GM12878 (cell line): ENCODE measurements at regions not wholly inside any gene's neighbourhood (a gene's known extent, or its start where the extent isn't known, plus 50 kb on each side); places are given as distances from the start of the nearest gene placed in this dataset.
"Not testable (repeated sequence)": the region's sequence is repeated elsewhere in the genome, so short reads cannot be mapped to it uniquely, and the experiment has no call there.

Experiments used
- ATAC-seq: fragments of 200-7000 bp; cut with Tn5 transposase; 3 replicates; pipeline ENCODE4 v1.9.1; 2020; ENCODE audit warnings: mild to moderate bottlenecking, moderate library complexity
- BruUV-seq: library from RNA; stranded (reverse); fragments of 400-500 nt; replicated peaks from 2 replicates; lab custom pipeline; 2021; lab: Mats Ljungman, UMichigan
- CTCF ChIA-PET: fragments of 300-600 bp; sonication (Branson Sonifier 250); formaldehyde crosslinking; extraction: SDS; loops from one replicate; lab custom pipeline; 2021; ENCODE audit warnings: inconsistent platforms; lab: Yijun Ruan, JAX
- POLR2A ChIA-PET: fragments of 350-600 bp; formaldehyde crosslinking; extraction: SDS; loops from one replicate; lab custom pipeline; 2021; ENCODE audit warnings: inconsistent platforms; lab: Charles Lee
- RAD21 ChIA-PET: fragments of 300-600 bp; sonication (Branson Sonifier 250); formaldehyde crosslinking; loops from one replicate; lab custom pipeline; 2023; ENCODE audit warnings: antibody characterized with exemption; ENCODE audit not compliant: unreplicated experiment; lab: Charles Lee
- SMC1A ChIA-PET: fragments of 300-600 bp; sonication (Branson Sonifier 250); formaldehyde crosslinking; loops from one replicate; lab custom pipeline; 2023; ENCODE audit not compliant: unreplicated experiment, uncharacterized antibody; lab: Charles Lee
- DNase-seq: peaks from one replicate; pipeline ENCODE4 v3.0.0-alpha.2; 2011; ENCODE audit warnings: low read depth, low spot score
- FAIRE-seq: peaks from 3 replicates; lab custom pipeline; 2011; peaks lifted over from hg19 to GRCh38; lab: Jason Lieb, UNC
- H2AFZ ChIP-seq: 2 replicates; pipeline ENCODE4 v1.6.0; 2011; ENCODE audit warnings: low read depth, low read length, control low read depth; ENCODE audit not compliant: control insufficient read depth
- H3K27ac ChIP-seq: 2 replicates; pipeline ENCODE4 v1.5.1; 2011; ENCODE audit warnings: control low read depth; ENCODE audit not compliant: control insufficient read depth, insufficient read depth
- H3K27me3 ChIP-seq, 2 experiments: replicated peaks in 1 of 2; 2 replicates each; pipeline versions ENCODE4 v1.6.0 to v1.6.1; 2011; ENCODE audit warnings: low read length in 1 of 2; ENCODE audit not compliant: control insufficient read depth in 2 of 2, insufficient read depth in 2 of 2
- H3K36me3 ChIP-seq, 2 experiments: 2 replicates each; pipeline ENCODE4 v1.5.1; 2011; ENCODE audit warnings: low read length in 1 of 2; ENCODE audit not compliant: control insufficient read depth in 2 of 2, insufficient read depth in 2 of 2
- H3K4me1 ChIP-seq: 2 replicates; pipeline ENCODE4 v1.6.1; 2011; ENCODE audit warnings: mild to moderate bottlenecking, low read length, moderate library complexity, mixed read lengths; ENCODE audit not compliant: control insufficient read depth, insufficient read depth
- H3K4me2 ChIP-seq: 2 replicates; pipeline ENCODE4 v1.6.0; 2011; ENCODE audit warnings: control low read depth; ENCODE audit not compliant: control insufficient read depth, insufficient read depth
- H3K4me3 ChIP-seq: fragments of 200-600 bp; sonication (generic); 2 replicates; pipeline ENCODE4 v1.5.1; 2016
- H3K79me2 ChIP-seq: 2 replicates; pipeline ENCODE4 v1.6.0; 2011; ENCODE audit warnings: low read length; ENCODE audit not compliant: control insufficient read depth, insufficient read depth
- H3K9ac ChIP-seq: 2 replicates; pipeline ENCODE4 v1.8.0; 2011; ENCODE audit warnings: low read length, control low read depth, mixed read lengths; ENCODE audit not compliant: control insufficient read depth, insufficient read depth
- H3K9me3 ChIP-seq: replicated peaks from 3 replicates; pipeline ENCODE4 v1.5.1; 2011; ENCODE audit warnings: mild to moderate bottlenecking, low read length; ENCODE audit not compliant: control insufficient read depth, insufficient read depth
- H4K20me1 ChIP-seq: 2 replicates; pipeline ENCODE4 v1.6.0; 2011; ENCODE audit not compliant: control insufficient read depth, insufficient read depth
- CHD1 ChIP-seq: IDR thresholded peaks from 2 replicates; pipeline ENCODE4 v1.6.1; 2012; ENCODE audit warnings: low read depth, low read length, improper control_type of control experiment
- EZH2 ChIP-seq: IDR thresholded peaks from 2 replicates; pipeline ENCODE4 v1.6.1; 2012; ENCODE audit warnings: low read depth, mild to moderate bottlenecking, control low read depth, inconsistent platforms, low read length, borderline replicate concordance; ENCODE audit not compliant: control insufficient read depth
- FOS ChIP-seq: IDR thresholded peaks from 3 replicates; pipeline ENCODE4 v1.6.1; 2011; ENCODE audit warnings: borderline replicate concordance; ENCODE audit not compliant: insufficient read length; ENCODE audit errors: extremely low read depth
- FOXM1 ChIP-seq: IDR thresholded peaks from 2 replicates; pipeline ENCODE4 v1.6.1; 2012; ENCODE audit warnings: low read depth, mild to moderate bottlenecking, inconsistent platforms, low read length, moderate library complexity
- HDAC2 ChIP-seq: fragments of 200-600 bp; sonication (generic); IDR thresholded peaks from 2 replicates; pipeline ENCODE4 v1.6.1; 2017
- JUNB ChIP-seq: IDR thresholded peaks from 2 replicates; pipeline ENCODE4 v1.6.1; 2016; ENCODE audit warnings: antibody characterized with exemption, mild to moderate bottlenecking
- NFYB ChIP-seq: IDR thresholded peaks from 2 replicates; pipeline ENCODE4 v1.6.1; 2011; ENCODE audit warnings: low read depth, mild to moderate bottlenecking, low read length, improper control_type of control experiment, moderate library complexity; ENCODE audit not compliant: insufficient read depth
- SMAD5 ChIP-seq: IDR thresholded peaks from 2 replicates; pipeline ENCODE4 v1.6.1; 2016; ENCODE audit warnings: antibody characterized with exemption, low read depth
- SREBF1 ChIP-seq: IDR thresholded peaks from 2 replicates; pipeline ENCODE4 v1.6.1; 2012; ENCODE audit warnings: mild to moderate bottlenecking, low read length
- SUPT20H ChIP-seq: IDR thresholded peaks from 2 replicates; pipeline ENCODE4 v1.6.1; 2011; ENCODE audit warnings: low read depth, mild to moderate bottlenecking, low read length, moderate library complexity, borderline replicate concordance; ENCODE audit not compliant: control insufficient read depth
- TAF1 ChIP-seq: IDR thresholded peaks from 2 replicates; pipeline ENCODE4 v1.6.1; 2011; ENCODE audit warnings: mild to moderate bottlenecking, low read depth, low read length, borderline replicate concordance
- TBL1XR1 ChIP-seq: IDR thresholded peaks from 2 replicates; pipeline ENCODE4 v1.6.1; 2012; ENCODE audit warnings: low read depth, low read length, improper control_type of control experiment
- TCF3 ChIP-seq: IDR thresholded peaks from 2 replicates; pipeline ENCODE4 v1.6.1; 2012; ENCODE audit warnings: low read depth, mild to moderate bottlenecking, low read length, borderline replicate concordance; ENCODE audit not compliant: insufficient read depth
- WRNIP1 ChIP-seq: IDR thresholded peaks from 2 replicates; pipeline ENCODE4 v1.6.1; 2011; ENCODE audit warnings: low read depth, low read length, improper control_type of control experiment, borderline replicate concordance
- ZNF24 ChIP-seq: fragments of 450-650 bp; IDR thresholded peaks from 2 replicates; pipeline ENCODE4 v1.6.1; 2017; ENCODE audit warnings: antibody characterized with exemption, mild to moderate bottlenecking
- ZNF622 ChIP-seq: fragments of 450-650 bp; IDR thresholded peaks from 2 replicates; pipeline ENCODE4 v1.6.1; 2017; ENCODE audit warnings: mild to moderate bottlenecking, inconsistent platforms
- WGBS: methylation state at CpG from one replicate; pipeline ENCODE4 v1.1.6; 2016; ENCODE audit warnings: low lambda C conversion rate; ENCODE audit not compliant: insufficient replicate concordance, insufficient coverage; ENCODE audit errors: missing lambda C conversion rate; 5-methylcytosine and 5-hydroxymethylcytosine counted together
- in situ Hi-C: fragments of 300-500 bp; cut with MboI; formaldehyde crosslinking; loops from 9 replicates; pipeline ENCODE4 v1.14.3; 2018; ENCODE audit warnings: mixed read lengths
- intact Hi-C: fragments of 100-400 bp; cut with micrococcal nuclease; formaldehyde crosslinking; loops from one replicate; pipeline ENCODE4 v1.14.2; 2022; ENCODE audit not compliant: unreplicated experiment
- TF ChIP-seq, protein P1 (sequence below): fragments of 450-650 bp; IDR thresholded peaks from 2 replicates; pipeline ENCODE4 v1.6.1; 2014; ENCODE audit warnings: mild to moderate bottlenecking
- TF ChIP-seq, protein P2 (sequence below): IDR thresholded peaks from 2 replicates; pipeline ENCODE4 v1.6.1; 2011; ENCODE audit warnings: borderline replicate concordance, low read depth, mild to moderate bottlenecking, moderate library complexity, mixed read lengths, low read length; ENCODE audit not compliant: insufficient read depth; ENCODE audit errors: extremely low read length
- TF ChIP-seq, protein P3 (sequence below): IDR thresholded peaks from 2 replicates; pipeline ENCODE4 v1.6.1; 2011; ENCODE audit warnings: mild to moderate bottlenecking, low read depth, low read length, moderate library complexity; ENCODE audit not compliant: insufficient replicate concordance

DNA sequence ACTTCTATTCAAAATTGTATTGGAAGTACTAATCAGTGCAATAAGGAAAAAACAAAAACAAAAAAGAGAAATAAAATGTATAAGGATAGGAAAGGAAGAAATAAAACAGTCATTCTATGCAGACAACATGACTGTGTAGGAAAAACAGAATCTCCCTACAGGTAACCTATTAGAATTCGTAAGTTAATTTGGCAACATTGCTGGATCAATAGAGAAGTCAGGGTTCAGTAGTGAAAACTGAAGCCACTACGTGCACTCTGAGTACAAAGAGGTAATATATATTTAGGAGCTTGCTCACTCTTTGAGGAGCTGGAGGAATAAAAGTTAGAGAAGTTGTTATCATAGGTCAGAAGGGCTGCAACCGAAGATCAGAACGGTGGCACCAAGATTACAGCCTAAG is 84.0 kb upstream of the BMAL1 start:
- in situ Hi-C loops, result loop anchor here (25.0 kb wide), 1 partner anchor 231 kb away; no protein-coding TSS in a partner anchor

DNA sequence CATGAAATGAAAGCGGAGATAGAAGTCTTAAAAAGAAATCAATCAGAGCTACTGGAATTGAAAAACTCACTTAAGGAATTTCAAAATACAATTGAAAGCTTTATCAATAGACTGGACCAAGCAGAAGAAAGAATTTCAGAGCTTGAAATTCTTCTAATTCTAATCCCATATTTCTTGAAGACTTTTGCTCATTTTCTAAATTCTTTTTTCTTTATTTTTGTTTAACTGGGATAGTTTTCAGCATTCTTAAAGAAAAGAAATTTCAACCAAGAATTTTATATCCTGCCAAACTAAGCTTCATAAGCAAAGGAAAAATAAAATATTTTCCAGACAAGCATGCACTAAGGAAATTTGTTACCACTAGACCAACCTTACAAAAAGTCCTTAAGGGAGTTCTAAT is 80.2 kb upstream of the BMAL1 start:
- H3K4me1 ChIP-seq, H3K36me3 ChIP-seq, H3K9me3 ChIP-seq, H3K79me2 ChIP-seq, DNase-seq, H3K4me3 ChIP-seq, BruUV-seq, POLR2A ChIA-PET, H4K20me1 ChIP-seq, H3K27ac ChIP-seq, H3K4me2 ChIP-seq, intact Hi-C loops, RAD21 ChIA-PET, H3K9ac ChIP-seq, FAIRE-seq, ATAC-seq, H2AFZ ChIP-seq, H3K27me3 ChIP-seq: not testable (repeated sequence)
- CTCF ChIA-PET, result interaction anchor here (1.0 to 1.1 kb wide), 2 partner anchors 31 to 140 kb away, joined by 3 read pairs; no protein-coding TSS in a partner anchor
- SMC1A ChIA-PET, result interaction anchor here (0.9 kb wide), 1 partner anchor 225 kb away, joined by 3 read pairs; no protein-coding TSS in a partner anchor
- in situ Hi-C loops, result loop anchor here (25.0 kb wide), 1 partner anchor 235 kb away; no protein-coding TSS in a partner anchor
- WGBS, result 0% methylated on average over 1 of the region's 1 CpG

More for the DNA sequence above, 84.0 kb upstream of the BMAL1 start:
- H3K4me1 ChIP-seq, result no peaks in the 10 kb centered on the region
- H3K27me3 ChIP-seq, result no peaks in the 10 kb centered on the region
- no peak overlapping the region for H3K4me3 ChIP-seq
- H2AFZ ChIP-seq, result no peak overlapping the region
- no peaks in the 10 kb centered on the region for H3K79me2 ChIP-seq
- no peaks in the 10 kb centered on the region for H3K36me3 ChIP-seq
- POLR2A ChIA-PET, result no interaction called here
- H3K27ac ChIP-seq, result no peak overlapping the region
- no peaks in the 10 kb centered on the region for H4K20me1 ChIP-seq
- WGBS, result 71% methylated on average over 4 of the region's 4 CpGs
- CTCF ChIA-PET, result no interaction called here
- DNase-seq, result no peak
- RAD21 ChIA-PET, result no interaction called here
- H3K9me3 ChIP-seq, result no peaks in the 10 kb centered on the region; the same call in 2 of the 3 replicates
- no peak overlapping the region for H3K9ac ChIP-seq
- FAIRE-seq, result no peak
- BruUV-seq, result no TSS peak
- TF ChIP-seq FOS (no peak), FOXM1 (no peak), HDAC2 (no peak), ZNF24 (no peak), CHD1 (no peak), TBL1XR1 (no peak), SREBF1 (no peak), TAF1 (no peak), ZNF622 (no peak), EZH2 (no peak), JUNB (no peak), SMAD5 (no peak), TCF3 (no peak), NFYB (no peak), SUPT20H (no peak), WRNIP1 (no peak)
- TF ChIP-seq, protein P1, sequence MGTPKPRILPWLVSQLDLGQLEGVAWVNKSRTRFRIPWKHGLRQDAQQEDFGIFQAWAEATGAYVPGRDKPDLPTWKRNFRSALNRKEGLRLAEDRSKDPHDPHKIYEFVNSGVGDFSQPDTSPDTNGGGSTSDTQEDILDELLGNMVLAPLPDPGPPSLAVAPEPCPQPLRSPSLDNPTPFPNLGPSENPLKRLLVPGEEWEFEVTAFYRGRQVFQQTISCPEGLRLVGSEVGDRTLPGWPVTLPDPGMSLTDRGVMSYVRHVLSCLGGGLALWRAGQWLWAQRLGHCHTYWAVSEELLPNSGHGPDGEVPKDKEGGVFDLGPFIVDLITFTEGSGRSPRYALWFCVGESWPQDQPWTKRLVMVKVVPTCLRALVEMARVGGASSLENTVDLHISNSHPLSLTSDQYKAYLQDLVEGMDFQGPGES, result no peak
- TF ChIP-seq, protein P2, sequence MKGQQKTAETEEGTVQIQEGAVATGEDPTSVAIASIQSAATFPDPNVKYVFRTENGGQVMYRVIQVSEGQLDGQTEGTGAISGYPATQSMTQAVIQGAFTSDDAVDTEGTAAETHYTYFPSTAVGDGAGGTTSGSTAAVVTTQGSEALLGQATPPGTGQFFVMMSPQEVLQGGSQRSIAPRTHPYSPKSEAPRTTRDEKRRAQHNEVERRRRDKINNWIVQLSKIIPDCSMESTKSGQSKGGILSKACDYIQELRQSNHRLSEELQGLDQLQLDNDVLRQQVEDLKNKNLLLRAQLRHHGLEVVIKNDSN, result no peak
- TF ChIP-seq, protein P3, sequence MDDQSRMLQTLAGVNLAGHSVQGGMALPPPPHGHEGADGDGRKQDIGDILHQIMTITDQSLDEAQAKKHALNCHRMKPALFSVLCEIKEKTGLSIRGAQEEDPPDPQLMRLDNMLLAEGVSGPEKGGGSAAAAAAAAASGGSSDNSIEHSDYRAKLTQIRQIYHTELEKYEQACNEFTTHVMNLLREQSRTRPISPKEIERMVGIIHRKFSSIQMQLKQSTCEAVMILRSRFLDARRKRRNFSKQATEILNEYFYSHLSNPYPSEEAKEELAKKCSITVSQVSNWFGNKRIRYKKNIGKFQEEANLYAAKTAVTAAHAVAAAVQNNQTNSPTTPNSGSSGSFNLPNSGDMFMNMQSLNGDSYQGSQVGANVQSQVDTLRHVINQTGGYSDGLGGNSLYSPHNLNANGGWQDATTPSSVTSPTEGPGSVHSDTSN, result no peak
- SMC1A ChIA-PET, result no interaction called here
- no peak overlapping the region for H3K4me2 ChIP-seq
- ATAC-seq, result no peak
- intact Hi-C loops, result no loop called here
